ENCODE measurements at regions not wholly inside any gene's neighbourhood (a gene's known extent, or its start where the extent isn't known, plus 50 kb on each side); places are given as distances from the start of the nearest gene placed in this dataset.

DNA sequence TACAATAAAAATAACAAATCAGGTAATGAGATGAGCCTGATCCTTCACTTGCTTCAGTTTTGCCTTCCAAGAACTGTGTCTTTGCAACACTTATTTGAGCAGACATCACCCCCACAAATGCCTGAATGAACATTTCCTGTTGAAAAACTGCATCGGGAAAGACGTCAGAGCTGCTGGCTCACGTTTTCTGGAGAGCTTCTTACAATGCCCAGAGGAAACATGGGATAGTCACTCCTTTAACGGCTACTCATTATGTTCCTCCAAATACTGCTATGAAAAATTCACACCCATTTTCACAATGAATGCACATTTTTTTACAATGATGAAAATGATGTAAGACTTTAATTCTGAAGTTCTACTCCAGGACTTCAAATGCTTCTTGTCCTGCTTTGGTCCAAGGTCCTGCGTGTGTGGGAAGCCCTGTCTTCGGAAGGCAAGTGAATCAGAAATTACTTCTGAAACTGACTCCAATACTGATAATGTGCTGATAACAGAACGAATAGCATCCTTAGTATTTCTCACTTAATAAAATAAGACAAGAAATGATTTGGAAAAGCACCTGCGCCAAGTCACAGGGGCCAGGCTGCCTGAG is 238.0 kb downstream of the ANKRD60 start:
- Histone ChIP-seq H3K4me3 (ENCODE audit: low read depth, low read length, poor library complexity, severe bottlenecking) (no peak overlapping the region), H3K27me3 (ENCODE audit: insufficient read depth, low read length) (peaks cover 3% of the 10 kb centered on the region; the same call in 1 of the 2 replicates), H3K9me2 (ENCODE audit: low read depth, low read length) (no peaks in the 10 kb centered on the region), H3K36me3 (ENCODE audit: insufficient read depth, low read length) (no peaks in the 10 kb centered on the region), H3K79me2 (ENCODE audit: insufficient read depth, low read length) (no peaks in the 10 kb centered on the region), H3K4me2 (ENCODE audit: low read length) (no peak overlapping the region), H3K27ac (ENCODE audit: low read depth, low read length, poor library complexity, severe bottlenecking) (no peak overlapping the region), H3K9ac (ENCODE audit: low read length) (no peak overlapping the region), H3K9me3 (ENCODE audit: low read length) (no peaks in the 10 kb centered on the region), H3K4me1 (ENCODE audit: insufficient read depth, low read length, severe bottlenecking) (no peaks in the 10 kb centered on the region), H2AFZ (ENCODE audit: low read length) (no peak overlapping the region), H4K20me1 (ENCODE audit: insufficient read depth, low read length) (no peaks in the 10 kb centered on the region), H3F3A (ENCODE audit: insufficient read depth, low read length) (no peaks in the 10 kb centered on the region)
- TF ChIP-seq EZH2 (IDR thresholded peaks at IDR 0.05; ENCODE audit: borderline replicate concordance, low read length) = no peak
- TF ChIP-seq, protein P1, sequence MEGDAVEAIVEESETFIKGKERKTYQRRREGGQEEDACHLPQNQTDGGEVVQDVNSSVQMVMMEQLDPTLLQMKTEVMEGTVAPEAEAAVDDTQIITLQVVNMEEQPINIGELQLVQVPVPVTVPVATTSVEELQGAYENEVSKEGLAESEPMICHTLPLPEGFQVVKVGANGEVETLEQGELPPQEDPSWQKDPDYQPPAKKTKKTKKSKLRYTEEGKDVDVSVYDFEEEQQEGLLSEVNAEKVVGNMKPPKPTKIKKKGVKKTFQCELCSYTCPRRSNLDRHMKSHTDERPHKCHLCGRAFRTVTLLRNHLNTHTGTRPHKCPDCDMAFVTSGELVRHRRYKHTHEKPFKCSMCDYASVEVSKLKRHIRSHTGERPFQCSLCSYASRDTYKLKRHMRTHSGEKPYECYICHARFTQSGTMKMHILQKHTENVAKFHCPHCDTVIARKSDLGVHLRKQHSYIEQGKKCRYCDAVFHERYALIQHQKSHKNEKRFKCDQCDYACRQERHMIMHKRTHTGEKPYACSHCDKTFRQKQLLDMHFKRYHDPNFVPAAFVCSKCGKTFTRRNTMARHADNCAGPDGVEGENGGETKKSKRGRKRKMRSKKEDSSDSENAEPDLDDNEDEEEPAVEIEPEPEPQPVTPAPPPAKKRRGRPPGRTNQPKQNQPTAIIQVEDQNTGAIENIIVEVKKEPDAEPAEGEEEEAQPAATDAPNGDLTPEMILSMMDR (IDR thresholded peaks at IDR 0.05; ENCODE audit: low read length) = no peak

DNA sequence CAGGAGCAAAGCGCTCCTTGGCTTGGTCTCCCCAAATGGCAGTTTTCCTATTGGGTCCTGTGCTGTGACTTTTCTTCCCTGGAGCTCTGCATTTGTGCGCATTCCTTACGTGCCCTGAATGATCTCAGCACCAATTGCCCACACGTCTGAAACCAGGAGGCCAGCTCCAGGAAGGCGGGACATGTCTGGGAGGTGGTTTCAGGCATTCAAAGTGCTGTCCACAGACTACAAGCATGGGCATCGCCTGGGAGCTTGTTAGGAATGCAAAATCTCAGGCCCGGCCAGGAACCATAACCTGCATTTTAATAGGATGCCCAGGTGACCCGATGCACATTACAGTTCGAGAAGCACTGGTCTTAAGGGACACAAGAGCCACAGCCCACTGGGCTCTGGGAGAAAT is 239.6 kb downstream of the ANKRD60 start:
- H3K9me3 ChIP-seq (ENCODE audit: low read length) = no peaks in the 10 kb centered on the region
- no peak overlapping the region for H3K9ac ChIP-seq (ENCODE audit: low read length)
- no peaks in the 10 kb centered on the region for H3K4me1 ChIP-seq (ENCODE audit: insufficient read depth, low read length, severe bottlenecking)
- H2AFZ ChIP-seq (ENCODE audit: low read length) = no peak overlapping the region
- no peak overlapping the region for H3K27ac ChIP-seq (ENCODE audit: low read depth, low read length, poor library complexity, severe bottlenecking)
- H4K20me1 ChIP-seq (ENCODE audit: insufficient read depth, low read length) = no peaks in the 10 kb centered on the region
- no peaks in the 10 kb centered on the region for H3K79me2 ChIP-seq (ENCODE audit: insufficient read depth, low read length)
- H3K4me2 ChIP-seq (ENCODE audit: low read length) = no peak overlapping the region
- H3K9me2 ChIP-seq (ENCODE audit: low read depth, low read length) = no peaks in the 10 kb centered on the region
- H3F3A ChIP-seq (ENCODE audit: insufficient read depth, low read length) = no peaks in the 10 kb centered on the region
- TF ChIP-seq, protein P1 (IDR thresholded peaks at IDR 0.05; ENCODE audit: low read length) = no peak
- no peak for TF ChIP-seq EZH2 (IDR thresholded peaks at IDR 0.05; ENCODE audit: borderline replicate concordance, low read length)
- peaks cover 3% of the 10 kb centered on the region; the same call in 1 of the 2 replicates for H3K27me3 ChIP-seq (ENCODE audit: insufficient read depth, low read length)
- no peak overlapping the region for H3K4me3 ChIP-seq (ENCODE audit: low read depth, low read length, poor library complexity, severe bottlenecking)
- no peaks in the 10 kb centered on the region for H3K36me3 ChIP-seq (ENCODE audit: insufficient read depth, low read length)

DNA sequence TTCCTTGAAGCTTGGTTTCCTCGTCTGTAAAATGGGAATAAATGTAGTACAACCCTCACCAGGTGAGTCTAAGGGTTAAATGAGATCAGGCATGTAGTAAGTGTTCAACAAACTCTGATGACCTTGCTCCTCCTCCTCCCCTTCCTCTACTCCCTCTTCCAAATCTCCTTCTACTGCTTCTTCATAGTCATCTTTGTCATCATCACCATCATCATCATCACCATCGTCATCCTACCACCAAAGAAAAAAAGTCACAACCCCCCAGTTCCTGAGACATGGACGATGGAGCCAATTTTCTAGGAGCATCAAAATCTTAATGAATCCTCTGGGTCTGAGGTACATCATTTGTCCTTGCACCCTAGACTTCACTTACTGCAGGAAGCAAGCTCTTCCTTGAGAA is 240.0 kb downstream of the ANKRD60 start:
- H3K27ac ChIP-seq (ENCODE audit: low read depth, low read length, poor library complexity, severe bottlenecking) = no peak overlapping the region
- H3K4me3 ChIP-seq (ENCODE audit: low read depth, low read length, poor library complexity, severe bottlenecking) = no peak overlapping the region
- no peak overlapping the region for H3K9ac ChIP-seq (ENCODE audit: low read length)
- no peaks in the 10 kb centered on the region for H3K4me1 ChIP-seq (ENCODE audit: insufficient read depth, low read length, severe bottlenecking)
- peaks cover 3% of the 10 kb centered on the region; the same call in 1 of the 2 replicates for H3K27me3 ChIP-seq (ENCODE audit: insufficient read depth, low read length)
- no peaks in the 10 kb centered on the region for H3K9me3 ChIP-seq (ENCODE audit: low read length)
- H3K9me2 ChIP-seq (ENCODE audit: low read depth, low read length) = no peaks in the 10 kb centered on the region
- H3K79me2 ChIP-seq (ENCODE audit: insufficient read depth, low read length) = no peaks in the 10 kb centered on the region
- no peak overlapping the region for H3K4me2 ChIP-seq (ENCODE audit: low read length)
- TF ChIP-seq, protein P1 (IDR thresholded peaks at IDR 0.05; ENCODE audit: low read length) = no peak
- no peak for TF ChIP-seq EZH2 (IDR thresholded peaks at IDR 0.05; ENCODE audit: borderline replicate concordance, low read length)
- no peaks in the 10 kb centered on the region for H4K20me1 ChIP-seq (ENCODE audit: insufficient read depth, low read length)
- H2AFZ ChIP-seq (ENCODE audit: low read length) = no peak overlapping the region
- no peaks in the 10 kb centered on the region for H3K36me3 ChIP-seq (ENCODE audit: insufficient read depth, low read length)
- H3F3A ChIP-seq (ENCODE audit: insufficient read depth, low read length) = no peaks in the 10 kb centered on the region

All from OCI-LY1 (cell line).